HG02798 (cell line): ENCODE measurements at regions not wholly inside any gene's neighbourhood (a gene's known extent, or its start where the extent isn't known, plus 50 kb on each side); places are given as distances from the start of the nearest gene placed in this dataset.
"Not testable (repeated sequence)": the region's sequence is repeated elsewhere in the genome, so short reads cannot be mapped to it uniquely, and the experiment has no call there.

Source experiments
- ATAC-seq: cut with Tn5 transposase; IDR thresholded peaks from one replicate; pipeline ENCODE4 v1.9.1; 2021; ENCODE audit warnings: mild to moderate bottlenecking; ENCODE audit not compliant: unreplicated experiment, poor library complexity

- not testable (repeated sequence) for ATAC-seq
Observed at GRCh38 chr3:137713965-137714364, 50.1 kb upstream of the SOX14 start.
